Kidney capillary endothelial cell (primary cell): ENCODE measurements at regions not wholly inside any gene's neighbourhood (a gene's known extent, or its start where the extent isn't known, plus 50 kb on each side); places are given as distances from the start of the nearest gene placed in this dataset.
A peak's percentile ranks its signal among the peaks of the same experiment; 100 is the strongest.

Source experiments
- DNase-seq: peaks from one replicate; pipeline ENCODE4 v3.0.0-alpha.2; 2018; ENCODE audit warnings: low spot score

GRCh38 chrX:79300856-79301255, 66.3 kb downstream of the ITM2A start:
- DNase-seq: no peak

- no peak for DNase-seq
Measured at GRCh38 chrX:79290596-79290995, 76.5 kb downstream of the ITM2A start.

GRCh38 chrX:79288733-79289132, 78.4 kb downstream of the ITM2A start:
- no peak for DNase-seq

GRCh38 chrX:79287724-79288123, 79.4 kb downstream of the ITM2A start:
- DNase-seq: no peak

- DNase-seq: no peak
Measured at GRCh38 chrX:79281775-79282174, 85.4 kb downstream of the ITM2A start.

GRCh38 chrX:79270401-79270800, 96.7 kb downstream of the ITM2A start:
- peak; percentile 60 for DNase-seq

- peak; percentile 38 for DNase-seq
Measured at GRCh38 chrX:79268788-79269187, 98.3 kb downstream of the ITM2A start.

GRCh38 chrX:79266702-79267101, 100.4 kb downstream of the ITM2A start:
- no peak for DNase-seq

- DNase-seq: no peak
Measured at GRCh38 chrX:79263550-79263949, 103.6 kb downstream of the ITM2A start.

GRCh38 chrX:79259073-79259689, 108.0 kb downstream of the ITM2A start:
- DNase-seq: no peak

- no peak for DNase-seq
Measured at GRCh38 chrX:79243691-79244090, 99.2 kb downstream of the GPR174 start.

- no peak for DNase-seq
Measured at GRCh38 chrX:79235899-79236298, 91.4 kb downstream of the GPR174 start.

- DNase-seq: no peak
Measured at GRCh38 chrX:79231662-79232061, 87.2 kb downstream of the GPR174 start.
